Activated CD8-positive, alpha-beta memory T cell treated with anti-CD3 and anti-CD28 coated beads, Interleukin-2, amount 50 U/mL, for 48 hours (primary cell): ENCODE measurements at regions not wholly inside any gene's neighbourhood (a gene's known extent, or its start where the extent isn't known, plus 50 kb on each side); places are given as distances from the start of the nearest gene placed in this dataset.
"Not testable (repeated sequence)": the region's sequence is repeated elsewhere in the genome, so short reads cannot be mapped to it uniquely, and the experiment has no call there.

Source experiments
- DNase-seq: peaks from one replicate; pipeline ENCODE4 v3.0.0-alpha.2; 2020

- no peak for DNase-seq
Observed at GRCh38 chr15:79769933-79770759, 126.7 kb downstream of the MTHFS start.

- no peak for DNase-seq
Observed at GRCh38 chr15:79773128-79773527, 123.7 kb downstream of the MTHFS start.

GRCh38 chr15:79775821-79776220 lies 121.0 kb downstream of the MTHFS start:
- DNase-seq: no peak

GRCh38 chr15:79777916-79778315 lies 118.9 kb downstream of the MTHFS start:
- DNase-seq: no peak

GRCh38 chr15:79778378-79778990 lies 118.3 kb downstream of the MTHFS start:
- DNase-seq: no peak

GRCh38 chr15:79779746-79780145 lies 117.1 kb downstream of the MTHFS start:
- no peak for DNase-seq

- DNase-seq: not testable (repeated sequence)
Observed at GRCh38 chr15:79782307-79782706, 114.5 kb downstream of the MTHFS start.
